Bronchial epithelial cell (primary cell): ENCODE measurements at regions not wholly inside any gene's neighbourhood (a gene's known extent, or its start where the extent isn't known, plus 50 kb on each side); places are given as distances from the start of the nearest gene placed in this dataset.
"Not testable (repeated sequence)": the region's sequence is repeated elsewhere in the genome, so short reads cannot be mapped to it uniquely, and the experiment has no call there.

Experiments
- DNase-seq: peaks from one replicate; pipeline ENCODE4 v3.0.0-alpha.2; 2010; ENCODE audit warnings: low read depth
- FAIRE-seq: peaks from 2 replicates; lab custom pipeline; 2011; peaks lifted over from hg19 to GRCh38; lab: Jason Lieb, UNC
- H3K27me3 ChIP-seq: 2 replicates; pipeline ENCODE4 v1.5.1; 2011; ENCODE audit warnings: low read length; ENCODE audit not compliant: control insufficient read depth, insufficient read depth
- H3K36me3 ChIP-seq: 2 replicates; pipeline ENCODE4 v1.5.1; 2011; ENCODE audit warnings: low read length; ENCODE audit not compliant: control insufficient read depth, insufficient read depth
- H3K4me3 ChIP-seq: 2 replicates; pipeline ENCODE4 v1.5.1; 2011; ENCODE audit warnings: mild to moderate bottlenecking, low read depth, low read length, control low read depth
- CTCF ChIP-seq: IDR thresholded peaks from 2 replicates; pipeline ENCODE4 v1.5.1; 2011; ENCODE audit warnings: mild to moderate bottlenecking, moderate library complexity, low read length, control low read depth, inconsistent platforms; ENCODE audit not compliant: insufficient read depth, severe bottlenecking

GRCh38 chr4:27123769-27124124 lies 263.1 kb downstream of the STIM2 start:
- no peak for DNase-seq
- Histone ChIP-seq H3K36me3 (no peaks in the 10 kb centered on the region), H3K27me3 (no peaks in the 10 kb centered on the region), H3K4me3 (no peak overlapping the region)
- no peak for TF ChIP-seq CTCF
- no peak for FAIRE-seq

GRCh38 chr4:27126895-27127294 lies 266.3 kb downstream of the STIM2 start:
- not testable (repeated sequence) for H3K36me3 ChIP-seq, DNase-seq, FAIRE-seq, H3K27me3 ChIP-seq, H3K4me3 ChIP-seq

- FAIRE-seq (no peak), DNase-seq (no peak)
- no peak for TF ChIP-seq CTCF
- Histone ChIP-seq H3K36me3 (no peaks in the 10 kb centered on the region), H3K4me3 (no peak overlapping the region), H3K27me3 (no peaks in the 10 kb centered on the region)
Measured at GRCh38 chr4:27128443-27128842, 267.8 kb downstream of the STIM2 start.

- Histone ChIP-seq H3K4me3 (no peak overlapping the region), H3K36me3 (no peaks in the 10 kb centered on the region), H3K27me3 (no peaks in the 10 kb centered on the region)
- no peak for FAIRE-seq
- DNase-seq: no peak
- no peak for TF ChIP-seq CTCF
Measured at GRCh38 chr4:27129871-27130366, 269.3 kb downstream of the STIM2 start.

- Histone ChIP-seq H3K36me3 (no peaks in the 10 kb centered on the region), H3K4me3 (no peak overlapping the region), H3K27me3 (no peaks in the 10 kb centered on the region)
- TF ChIP-seq CTCF: no peak
- DNase-seq (no peak), FAIRE-seq (no peak)
Measured at GRCh38 chr4:27132497-27132896, 271.9 kb downstream of the STIM2 start.

- DNase-seq (no peak), FAIRE-seq (no peak)
- Histone ChIP-seq H3K27me3 (no peaks in the 10 kb centered on the region), H3K4me3 (no peak overlapping the region), H3K36me3 (no peaks in the 10 kb centered on the region)
- TF ChIP-seq CTCF: no peak
Measured at GRCh38 chr4:27140486-27140885, 279.8 kb downstream of the STIM2 start.
